Naive B cell (primary cell): ENCODE measurements at regions not wholly inside any gene's neighbourhood (a gene's known extent, or its start where the extent isn't known, plus 50 kb on each side); places are given as distances from the start of the nearest gene placed in this dataset.
"Not testable (repeated sequence)": the region's sequence is repeated elsewhere in the genome, so short reads cannot be mapped to it uniquely, and the experiment has no call there.

Experiments used
- ATAC-seq, 2 donors: fragments of 150-1000 bp; cut with Tn5 transposase; 2 replicates each; pipeline ENCODE4 v1.10.0; 2021; ENCODE audit warnings: low read depth in 2 of 2, mild to moderate bottlenecking in 2 of 2, moderate library complexity in 2 of 2
- DNase-seq: peaks from one replicate; pipeline ENCODE4 v3.0.0; 2022
- H3K27ac Mint-ChIP-seq, 6 donors: one replicate each; pipeline ENCODE4 v1.8.0; 2020 to 2022; ENCODE audit warnings: mild to moderate bottlenecking in 6 of 6, mixed read lengths in 6 of 6, moderate library complexity in 5 of 6, inconsistent platforms in 2 of 6
- H3K27me3 Mint-ChIP-seq, 3 donors: one replicate each; pipeline ENCODE4 v1.8.0; 2021 to 2022; ENCODE audit warnings: mixed read lengths in 3 of 3, mild to moderate bottlenecking in 1 of 3
- H3K36me3 Mint-ChIP-seq, 2 donors: one replicate each; pipeline ENCODE4 v1.8.0; 2020 to 2022; ENCODE audit warnings: mixed read lengths in 2 of 2, inconsistent platforms in 1 of 2, mild to moderate bottlenecking in 1 of 2
- H3K4me1 Mint-ChIP-seq, 3 donors: one replicate each; pipeline ENCODE4 v1.8.0; 2020 to 2022; ENCODE audit warnings: mixed read lengths in 3 of 3, inconsistent platforms in 1 of 3, mild to moderate bottlenecking in 1 of 3, moderate library complexity in 1 of 3
- H3K4me3 Mint-ChIP-seq, 8 donors: one replicate each; pipeline ENCODE4 v1.8.0; 2020 to 2022; ENCODE audit warnings: mild to moderate bottlenecking in 8 of 8, mixed read lengths in 8 of 8, moderate library complexity in 8 of 8, inconsistent platforms in 2 of 8
- H3K9me3 Mint-ChIP-seq, 7 donors: one replicate each; pipeline ENCODE4 v1.8.0; 2020 to 2022; ENCODE audit warnings: mixed read lengths in 7 of 7, mild to moderate bottlenecking in 5 of 7, inconsistent platforms in 2 of 7, moderate library complexity in 1 of 7

- not testable (repeated sequence) for H3K36me3 Mint-ChIP-seq, ATAC-seq, H3K27me3 Mint-ChIP-seq, H3K27ac Mint-ChIP-seq, DNase-seq, H3K4me3 Mint-ChIP-seq, H3K4me1 Mint-ChIP-seq, H3K9me3 Mint-ChIP-seq
These were observed 1260.9 kb upstream of the RAG2 start for GRCh38 chr11:37858806-37859537.

DNA sequence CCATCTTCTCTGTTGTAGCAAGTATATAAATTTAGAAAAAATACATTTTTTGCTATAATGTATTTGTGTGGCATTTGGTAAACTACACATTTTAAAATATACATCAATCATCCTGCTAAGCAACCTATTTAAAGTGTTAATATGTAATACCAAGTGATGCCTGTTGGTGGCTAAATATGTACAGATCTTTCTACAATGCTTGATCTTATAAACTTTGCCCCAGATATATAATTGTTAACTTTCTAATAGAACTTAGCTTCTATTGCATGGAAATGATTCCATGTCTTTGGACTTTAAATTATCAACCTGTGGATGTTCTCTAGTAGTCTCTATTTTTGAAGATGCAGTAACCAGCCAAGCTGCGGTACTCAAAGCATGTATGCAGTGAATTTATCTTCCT lies 1260.4 kb upstream of the RAG2 start:
- DNase-seq (no peak), ATAC-seq (no peak)
- H3K4me1 Mint-ChIP-seq = no peaks in the 10 kb centered on the region
- H3K27ac Mint-ChIP-seq = no peak overlapping the region
- H3K27me3 Mint-ChIP-seq = no peaks in the 10 kb centered on the region
- H3K9me3 Mint-ChIP-seq = peaks cover 0 to 10% (median 2%) of the 10 kb centered on the region in 7 donors
- no peaks in the 10 kb centered on the region for H3K36me3 Mint-ChIP-seq
- H3K4me3 Mint-ChIP-seq = no peak overlapping the region

DNA sequence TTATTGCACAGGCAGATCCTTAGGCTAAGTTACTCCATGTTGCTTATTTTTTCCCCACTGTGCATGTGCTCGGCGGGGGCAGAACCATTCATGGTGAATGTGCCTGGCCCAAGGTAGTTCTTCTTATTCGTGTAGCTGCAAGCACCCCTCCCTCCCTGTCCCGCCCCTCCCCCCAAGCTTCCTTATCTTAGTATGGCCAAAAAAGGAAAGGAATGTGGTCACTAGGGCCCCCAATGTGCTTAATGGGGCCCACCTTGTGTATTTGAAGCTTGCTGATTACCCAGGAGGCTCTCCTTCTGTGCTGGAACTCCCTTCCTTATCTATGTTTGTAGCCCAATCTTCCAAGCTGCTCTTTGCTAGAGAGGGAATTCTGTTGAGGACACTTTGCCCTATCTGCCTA lies 1259.7 kb upstream of the RAG2 start:
- DNase-seq = no peak
- ATAC-seq = no peak
- H3K9me3 Mint-ChIP-seq = peaks cover 0 to 10% (median 2%) of the 10 kb centered on the region in 7 donors
- H3K36me3 Mint-ChIP-seq = no peaks in the 10 kb centered on the region
- no peak overlapping the region for H3K27ac Mint-ChIP-seq
- no peak overlapping the region for H3K4me3 Mint-ChIP-seq
- H3K4me1 Mint-ChIP-seq = no peaks in the 10 kb centered on the region
- H3K27me3 Mint-ChIP-seq = no peaks in the 10 kb centered on the region

- no peak for ATAC-seq
- no peaks in the 10 kb centered on the region for H3K4me1 Mint-ChIP-seq
- H3K4me3 Mint-ChIP-seq = no peak overlapping the region
- peaks cover 0 to 5% (median 2%) of the 10 kb centered on the region in 7 donors for H3K9me3 Mint-ChIP-seq
- no peaks in the 10 kb centered on the region for H3K36me3 Mint-ChIP-seq
- no peaks in the 10 kb centered on the region for H3K27me3 Mint-ChIP-seq
- no peak for DNase-seq
- H3K27ac Mint-ChIP-seq = no peak overlapping the region
These were observed 1251.7 kb upstream of the RAG2 start for GRCh38 chr11:37849706-37850105.

DNA sequence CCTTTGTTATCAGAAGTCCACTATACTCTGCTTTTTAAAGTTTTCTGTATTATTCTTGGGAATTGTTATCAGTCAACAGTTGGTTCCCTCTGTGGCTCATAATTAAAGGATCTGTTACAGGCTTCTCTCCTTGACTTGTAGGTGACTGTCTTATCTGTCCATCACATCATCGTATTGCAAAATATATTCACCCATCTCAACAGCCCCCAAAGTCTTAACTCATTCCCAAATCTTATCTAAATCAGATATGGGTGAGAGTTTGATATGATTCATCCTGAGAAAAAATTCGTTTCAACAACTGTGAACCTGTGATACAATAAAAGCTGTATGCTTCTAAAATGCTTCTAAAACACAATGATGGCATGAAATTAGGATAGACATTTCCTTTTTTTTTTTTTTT lies 1245.6 kb upstream of the RAG2 start:
- Mint-ChIP-seq H3K27ac (no peak overlapping the region), H3K4me1 (no peaks in the 10 kb centered on the region), H3K36me3 (no peaks in the 10 kb centered on the region), H3K27me3 (no peaks in the 10 kb centered on the region), H3K9me3 (peaks cover 0 to 7% (median 2%) of the 10 kb centered on the region in 7 donors), H3K4me3 (no peak overlapping the region)
- DNase-seq (no peak), ATAC-seq (no peak)

GRCh38 chr11:37841016-37841415 lies 1243.0 kb upstream of the RAG2 start:
- Mint-ChIP-seq H3K27me3 (no peaks in the 10 kb centered on the region), H3K36me3 (no peaks in the 10 kb centered on the region), H3K4me1 (no peaks in the 10 kb centered on the region), H3K27ac (no peak overlapping the region), H3K9me3 (peaks cover 0 to 7% (median 0%) of the 10 kb centered on the region in 7 donors), H3K4me3 (no peak overlapping the region)
- no peak for DNase-seq
- no peak for ATAC-seq

GRCh38 chr11:37840345-37840744 lies 1242.3 kb upstream of the RAG2 start:
- H3K9me3 Mint-ChIP-seq, DNase-seq, H3K4me3 Mint-ChIP-seq, H3K36me3 Mint-ChIP-seq, ATAC-seq, H3K4me1 Mint-ChIP-seq, H3K27me3 Mint-ChIP-seq: not testable (repeated sequence)
- peak overlapping the region in 1 of 6 donors; percentile 45 for H3K27ac Mint-ChIP-seq

DNA sequence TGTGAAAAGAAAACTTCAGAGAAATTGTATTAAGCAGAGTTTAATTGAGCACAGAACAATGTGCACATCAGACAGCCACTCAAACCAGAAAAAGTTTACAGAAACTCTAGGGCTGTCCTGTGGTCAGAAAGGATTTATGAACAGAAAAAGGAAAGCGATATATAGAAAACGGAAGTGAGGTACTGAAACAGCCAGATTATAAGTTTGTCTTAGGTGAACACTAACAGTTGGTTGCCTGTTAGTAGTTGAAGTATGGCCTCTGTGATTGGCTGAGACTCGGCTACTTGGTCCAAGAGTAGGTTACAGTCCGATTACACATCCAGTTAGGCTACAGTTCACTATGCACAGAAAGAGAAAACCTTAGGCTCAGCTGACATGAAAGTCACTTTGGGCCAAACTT lies 1232.5 kb upstream of the RAG2 start:
- peaks cover 0 to 4% (median 0%) of the 10 kb centered on the region in 7 donors for H3K9me3 Mint-ChIP-seq
- no peaks in the 10 kb centered on the region for H3K4me1 Mint-ChIP-seq
- no peak overlapping the region for H3K27ac Mint-ChIP-seq
- ATAC-seq = no peak
- no peaks in the 10 kb centered on the region for H3K36me3 Mint-ChIP-seq
- no peak overlapping the region for H3K4me3 Mint-ChIP-seq
- H3K27me3 Mint-ChIP-seq = no peaks in the 10 kb centered on the region
- no peak for DNase-seq

GRCh38 chr11:37817727-37818270 lies 1219.8 kb upstream of the RAG2 start:
- no peak for DNase-seq
- Mint-ChIP-seq H3K4me3 (no peak overlapping the region), H3K27ac (no peak overlapping the region), H3K36me3 (no peaks in the 10 kb centered on the region), H3K9me3 (peaks cover 0 to 8% (median 1%) of the 10 kb centered on the region in 7 donors), H3K27me3 (no peaks in the 10 kb centered on the region), H3K4me1 (no peaks in the 10 kb centered on the region)
- no peak for ATAC-seq

DNA sequence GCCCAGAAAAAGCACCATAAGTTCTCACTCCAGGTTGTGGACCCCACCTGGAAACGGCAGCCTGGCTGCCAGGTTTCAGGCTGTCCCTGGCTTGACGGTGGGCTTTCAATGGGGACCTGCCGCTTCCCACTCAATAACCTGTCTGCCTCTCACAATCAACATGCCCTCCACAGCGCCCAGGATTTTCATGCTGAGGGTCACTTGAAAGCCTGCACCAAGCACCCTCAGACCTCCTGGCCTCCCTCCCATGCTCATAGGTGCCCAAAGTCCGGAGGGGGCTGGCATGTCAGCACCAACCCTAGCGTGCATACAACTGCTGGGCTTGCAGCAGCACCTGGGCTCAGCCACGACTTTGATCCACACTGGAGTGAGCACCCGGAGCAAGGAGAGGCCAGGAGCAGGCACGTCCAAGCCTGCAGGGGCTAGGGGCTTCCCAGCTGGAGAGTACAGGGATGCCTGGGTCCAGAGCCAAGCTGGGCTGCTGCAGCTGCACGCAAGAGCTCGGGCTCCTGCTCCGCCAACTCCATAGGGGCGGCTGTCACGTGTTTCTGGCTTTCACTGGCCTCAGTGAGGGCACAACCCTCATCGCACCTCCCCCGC lies 1214.3 kb upstream of the RAG2 start:
- H3K36me3 Mint-ChIP-seq = no peaks in the 10 kb centered on the region
- peaks cover 0 to 5% (median 0%) of the 10 kb centered on the region in 7 donors for H3K9me3 Mint-ChIP-seq
- no peak overlapping the region for H3K27ac Mint-ChIP-seq
- no peak overlapping the region for H3K4me3 Mint-ChIP-seq
- ATAC-seq (no peak), DNase-seq (no peak)
- no peaks in the 10 kb centered on the region for H3K27me3 Mint-ChIP-seq
- no peaks in the 10 kb centered on the region for H3K4me1 Mint-ChIP-seq

DNA sequence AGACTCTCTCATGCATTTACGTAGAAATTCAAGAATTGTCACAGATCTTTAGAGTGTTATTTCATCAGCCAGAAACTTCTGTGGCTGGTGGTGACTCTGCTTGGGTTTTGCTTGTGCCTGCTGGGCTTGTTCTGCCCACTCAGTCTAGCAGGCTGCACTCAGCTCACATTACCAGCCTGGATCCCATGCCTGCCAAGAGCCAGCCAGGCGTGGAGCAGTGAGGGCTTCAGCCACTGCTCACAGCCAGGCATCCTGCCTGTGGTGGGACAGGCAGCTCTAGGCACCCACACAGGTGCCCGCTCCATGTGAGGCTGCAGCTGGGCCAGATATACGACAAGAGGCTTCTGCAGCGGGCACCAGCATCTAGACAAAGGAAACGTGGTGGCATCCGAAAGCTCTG lies 1213.3 kb upstream of the RAG2 start:
- Mint-ChIP-seq H3K27me3 (no peaks in the 10 kb centered on the region), H3K4me3 (no peak overlapping the region), H3K27ac (no peak overlapping the region), H3K9me3 (peaks cover 0 to 4% (median 1%) of the 10 kb centered on the region in 7 donors), H3K36me3 (no peaks in the 10 kb centered on the region), H3K4me1 (no peaks in the 10 kb centered on the region)
- DNase-seq (no peak), ATAC-seq (no peak)

DNA sequence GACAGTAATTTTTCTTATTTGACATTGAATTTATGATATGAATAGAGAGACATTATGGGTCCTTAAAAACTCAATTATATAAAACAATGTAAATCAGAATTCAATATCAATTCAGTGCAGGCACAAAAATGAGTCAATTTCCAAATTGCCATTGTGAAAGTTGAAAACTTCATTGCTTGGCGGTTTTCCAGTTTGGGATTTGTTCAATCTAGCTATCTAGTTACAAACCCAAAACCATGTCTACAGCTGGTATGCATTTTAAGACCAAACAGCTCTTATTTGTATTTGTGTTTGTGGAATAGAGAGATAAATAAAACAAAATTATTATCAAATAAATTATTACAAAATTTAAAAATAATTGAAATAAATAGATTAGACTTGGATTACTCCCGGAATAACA lies 1206.6 kb upstream of the RAG2 start:
- DNase-seq (no peak), ATAC-seq (no peak)
- Mint-ChIP-seq H3K4me3 (no peak overlapping the region), H3K4me1 (no peaks in the 10 kb centered on the region), H3K36me3 (no peaks in the 10 kb centered on the region), H3K9me3 (peaks cover 0 to 15% (median 8%) of the 10 kb centered on the region in 7 donors), H3K27ac (no peak overlapping the region), H3K27me3 (no peaks in the 10 kb centered on the region)

DNA sequence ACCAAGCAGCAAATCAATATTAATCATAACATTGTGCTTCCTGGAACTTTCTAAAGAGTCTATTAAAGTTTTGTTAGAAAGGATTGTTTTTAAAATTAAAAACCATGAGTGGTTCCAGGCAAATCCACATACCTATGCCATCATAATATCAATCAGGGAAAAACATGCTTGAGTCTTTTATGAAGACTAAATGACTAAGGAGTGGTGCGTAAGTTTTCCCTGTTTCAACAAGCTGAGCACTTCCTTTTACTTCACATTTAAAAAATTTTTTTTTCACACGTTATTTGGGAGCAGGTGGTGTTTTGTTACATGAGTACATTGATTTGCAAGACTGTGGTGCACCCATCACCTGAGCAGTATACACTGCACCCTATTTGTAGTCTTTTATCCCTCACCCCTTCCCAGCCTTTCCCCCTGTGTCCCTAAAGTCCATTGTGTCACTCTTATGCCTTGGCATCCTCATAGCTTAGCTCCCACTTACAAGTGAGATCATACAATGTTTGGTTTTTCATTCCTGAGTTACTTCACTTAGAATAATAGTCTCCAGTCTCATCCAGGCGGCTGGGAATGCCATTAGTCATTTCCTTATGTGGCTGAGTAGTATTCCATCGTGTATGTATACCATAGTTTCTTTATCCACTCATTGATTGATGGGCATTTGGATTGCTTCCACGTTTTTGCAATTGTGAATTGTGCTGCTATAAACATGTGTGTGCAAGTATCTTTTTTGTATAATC lies 1190.3 kb upstream of the RAG2 start:
- H3K4me3 Mint-ChIP-seq = no peak overlapping the region
- no peaks in the 10 kb centered on the region for H3K36me3 Mint-ChIP-seq
- no peaks in the 10 kb centered on the region for H3K27me3 Mint-ChIP-seq
- no peak overlapping the region for H3K27ac Mint-ChIP-seq
- DNase-seq (no peak), ATAC-seq (no peak)
- peaks cover 4 to 31% (median 13%) of the 10 kb centered on the region in 7 donors for H3K9me3 Mint-ChIP-seq
- H3K4me1 Mint-ChIP-seq = no peaks in the 10 kb centered on the region
